ENCODE measurements at regions not wholly inside any gene's neighbourhood (a gene's known extent, or its start where the extent isn't known, plus 50 kb on each side); places are given as distances from the start of the nearest gene placed in this dataset.
"Not testable (repeated sequence)": the region's sequence is repeated elsewhere in the genome, so short reads cannot be mapped to it uniquely, and the experiment has no call there.

DNA sequence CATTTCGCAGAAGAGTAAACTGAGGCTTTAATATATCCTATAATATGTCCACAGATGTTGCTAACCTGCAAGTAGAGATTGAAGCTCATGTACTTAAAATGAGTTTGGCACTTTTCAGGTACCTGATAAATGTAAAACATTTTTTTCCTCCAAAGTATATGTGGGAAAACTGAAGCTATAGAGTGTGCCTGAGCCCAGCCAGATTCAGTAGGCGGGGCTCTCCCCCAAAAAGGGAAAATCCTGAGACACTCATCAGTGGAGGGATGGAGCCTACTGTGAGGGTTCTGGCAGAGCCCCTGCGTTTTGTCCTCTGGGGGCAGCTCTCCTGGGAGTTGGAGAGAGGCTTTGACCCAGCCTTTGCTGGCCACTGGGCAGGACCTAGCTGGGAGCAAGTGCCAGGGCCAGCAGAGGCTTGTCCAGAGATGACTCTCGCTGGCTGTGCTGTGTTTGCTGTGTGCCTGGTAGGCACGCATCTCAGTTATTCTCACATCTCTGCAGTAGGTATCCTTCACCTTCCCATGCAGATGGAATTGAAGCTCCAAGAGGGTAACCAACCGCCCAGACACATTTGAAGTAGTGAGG lies 81.1 kb upstream of the SPRY4 start:
- DNase-seq (no peak), ATAC-seq (no peak)
- H3K4me1 Mint-ChIP-seq (ENCODE audit: low read depth), result peaks cover 3% of the 10 kb centered on the region
- H3K36me3 Mint-ChIP-seq (ENCODE audit: insufficient read depth), result no peaks in the 10 kb centered on the region
- H3K9me3 Mint-ChIP-seq, result no peaks in the 10 kb centered on the region
- no peaks in the 10 kb centered on the region for H3K27me3 Mint-ChIP-seq (ENCODE audit: low read depth)
- no peak overlapping the region for H3K4me3 Mint-ChIP-seq

DNA sequence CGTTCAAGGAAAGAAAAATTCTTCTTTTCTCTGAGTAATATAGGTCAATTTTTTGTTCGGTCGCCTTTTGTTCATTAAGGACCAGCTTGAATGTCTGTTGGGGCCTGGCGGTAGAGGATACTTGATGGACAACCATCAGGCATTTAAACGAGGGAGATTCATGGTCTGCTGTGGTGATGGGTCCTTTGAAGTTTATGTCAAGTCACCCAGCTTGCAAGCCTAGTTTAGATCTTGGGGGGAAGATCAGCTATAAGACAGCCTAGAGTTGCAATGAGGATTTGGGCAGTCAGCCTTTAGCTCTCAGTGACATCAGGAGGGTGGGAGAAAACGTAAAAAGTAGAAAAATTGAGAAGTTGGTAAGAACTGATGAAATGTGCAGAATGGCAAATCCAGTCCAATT lies 80.2 kb upstream of the SPRY4 start:
- no peak overlapping the region for H3K4me3 Mint-ChIP-seq
- H3K9me3 Mint-ChIP-seq, result no peaks in the 10 kb centered on the region
- DNase-seq (no peak), ATAC-seq (no peak)
- H3K4me1 Mint-ChIP-seq (ENCODE audit: low read depth), result peaks cover 3% of the 10 kb centered on the region
- H3K27me3 Mint-ChIP-seq (ENCODE audit: low read depth), result no peaks in the 10 kb centered on the region
- H3K36me3 Mint-ChIP-seq (ENCODE audit: insufficient read depth), result no peaks in the 10 kb centered on the region

DNA sequence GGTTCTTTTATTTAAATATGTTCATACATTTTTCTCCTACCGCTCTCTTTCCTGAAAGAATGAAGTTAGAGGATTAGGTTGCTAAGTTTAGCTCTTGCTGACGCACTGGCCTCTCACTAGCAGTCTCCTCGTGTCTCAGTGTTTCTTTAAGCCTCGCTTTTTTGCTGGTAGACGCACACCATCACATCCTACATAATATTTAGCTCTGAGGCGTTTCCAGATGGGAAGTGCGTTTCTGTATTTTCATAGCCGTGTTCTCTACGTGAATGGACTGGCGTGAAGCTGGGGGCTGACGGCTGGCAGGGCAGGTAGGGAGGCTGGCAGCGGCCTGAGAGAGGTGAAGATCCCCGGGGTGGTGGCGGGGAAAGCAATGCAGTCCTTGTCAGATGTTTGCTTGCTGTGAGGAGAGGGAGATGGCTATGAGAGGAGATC lies 79.2 kb upstream of the SPRY4 start:
- Mint-ChIP-seq H3K4me1 (ENCODE audit: low read depth) (peaks cover 3% of the 10 kb centered on the region), H3K4me3 (no peak overlapping the region), H3K9me3 (no peaks in the 10 kb centered on the region), H3K27me3 (ENCODE audit: low read depth) (no peaks in the 10 kb centered on the region), H3K36me3 (ENCODE audit: insufficient read depth) (no peaks in the 10 kb centered on the region)
- no peak for DNase-seq
- no peak for ATAC-seq

- Mint-ChIP-seq H3K36me3 (ENCODE audit: insufficient read depth) (no peaks in the 10 kb centered on the region), H3K4me3 (no peak overlapping the region), H3K9me3 (no peaks in the 10 kb centered on the region), H3K4me1 (ENCODE audit: low read depth) (peaks cover 3% of the 10 kb centered on the region), H3K27me3 (ENCODE audit: low read depth) (no peaks in the 10 kb centered on the region)
- DNase-seq (no peak), ATAC-seq (no peak)
Measured at GRCh38 chr5:142403583-142403982, 78.8 kb upstream of the SPRY4 start.

DNA sequence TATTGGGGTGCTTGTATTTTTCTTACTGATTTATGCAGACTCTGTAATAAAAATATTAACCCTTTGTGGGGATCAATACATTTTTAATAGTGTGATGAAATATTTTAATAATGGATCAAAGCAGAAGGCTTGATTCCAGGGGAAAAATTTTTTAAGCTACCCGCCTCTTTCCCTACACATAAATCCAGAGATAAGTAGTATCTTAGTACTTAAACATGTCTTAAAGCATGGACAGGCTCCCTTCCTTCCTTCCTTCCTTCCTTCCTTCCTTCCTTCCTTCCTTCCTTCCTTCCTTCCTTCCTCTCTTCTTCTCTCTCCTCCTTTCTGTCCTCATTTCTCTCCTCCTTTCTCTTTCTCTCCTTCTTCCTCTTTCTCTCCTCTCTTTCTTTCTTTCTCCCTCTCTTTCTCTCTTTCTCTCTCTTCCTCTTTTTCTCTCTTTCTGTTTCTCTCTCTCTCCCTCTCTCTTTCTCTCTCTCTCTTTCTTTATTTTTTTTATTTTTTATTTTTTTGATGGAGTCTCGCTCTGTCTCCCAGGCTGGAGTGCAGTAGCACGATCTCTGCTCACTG lies 78.0 kb upstream of the SPRY4 start:
- Mint-ChIP-seq H3K4me3 (no peak overlapping the region), H3K36me3 (ENCODE audit: insufficient read depth) (no peaks in the 10 kb centered on the region), H3K4me1 (ENCODE audit: low read depth) (peaks cover 3% of the 10 kb centered on the region), H3K27me3 (ENCODE audit: low read depth) (no peaks in the 10 kb centered on the region), H3K9me3 (no peaks in the 10 kb centered on the region)
- DNase-seq (no peak), ATAC-seq (no peak)

DNA sequence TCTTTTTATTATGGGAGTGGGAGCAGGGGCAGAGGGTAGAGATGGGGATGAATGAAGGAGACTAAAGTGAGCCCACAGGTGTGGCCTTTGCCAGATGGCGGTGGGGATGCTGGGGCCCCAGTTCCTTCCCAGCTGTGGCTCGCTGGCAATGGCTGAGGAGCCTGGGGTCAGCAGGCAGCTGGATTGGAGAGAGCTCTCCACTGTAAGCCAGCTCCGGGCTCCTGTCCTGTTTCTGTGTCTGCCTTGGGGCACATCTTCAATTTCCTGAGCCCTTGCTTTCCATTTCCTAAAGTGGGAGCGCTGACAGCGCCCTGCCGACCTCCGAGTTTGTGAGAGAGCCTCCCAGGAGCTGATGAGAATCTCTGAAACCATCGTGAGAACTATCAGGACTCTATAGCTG lies 75.6 kb upstream of the SPRY4 start:
- Mint-ChIP-seq H3K4me1 (ENCODE audit: low read depth) (peaks cover 3% of the 10 kb centered on the region), H3K27me3 (ENCODE audit: low read depth) (no peaks in the 10 kb centered on the region), H3K4me3 (no peak overlapping the region), H3K36me3 (ENCODE audit: insufficient read depth) (peaks cover 4% of the 10 kb centered on the region), H3K9me3 (peaks cover 21% of the 10 kb centered on the region)
- ATAC-seq (no peak), DNase-seq (no peak)

DNA sequence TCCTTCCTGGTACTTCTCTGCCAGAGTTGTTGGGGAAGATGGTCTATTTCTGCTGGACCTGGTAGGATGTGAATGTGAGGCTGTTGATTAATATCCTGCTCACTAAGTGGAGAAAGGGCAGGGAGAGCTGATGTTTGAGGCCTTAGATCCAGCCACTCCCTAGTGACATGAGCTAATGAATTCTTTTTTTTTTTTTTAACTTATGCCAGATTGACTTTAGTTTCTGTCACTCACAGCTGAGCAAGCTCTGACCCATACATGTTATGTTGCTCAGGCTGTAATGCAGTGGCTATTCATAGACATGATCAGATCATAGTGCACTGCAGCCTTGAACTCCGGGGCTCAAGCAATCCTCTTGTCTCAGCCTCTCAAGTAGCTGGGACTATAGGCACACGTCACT lies 75.1 kb upstream of the SPRY4 start:
- no peak for ATAC-seq
- H3K4me1 Mint-ChIP-seq (ENCODE audit: low read depth), result peaks cover 3% of the 10 kb centered on the region
- H3K27me3 Mint-ChIP-seq (ENCODE audit: low read depth), result no peaks in the 10 kb centered on the region
- H3K4me3 Mint-ChIP-seq, result no peak overlapping the region
- no peak for DNase-seq
- H3K9me3 Mint-ChIP-seq, result peaks cover 25% of the 10 kb centered on the region
- H3K36me3 Mint-ChIP-seq (ENCODE audit: insufficient read depth), result peaks cover 4% of the 10 kb centered on the region

GRCh38 chr5:142398730-142399055 lies 73.9 kb upstream of the SPRY4 start:
- Mint-ChIP-seq H3K36me3 (ENCODE audit: insufficient read depth) (peaks cover 4% of the 10 kb centered on the region), H3K4me1 (ENCODE audit: low read depth) (peaks cover 2% of the 10 kb centered on the region), H3K4me3 (no peak overlapping the region), H3K9me3 (peaks cover 25% of the 10 kb centered on the region), H3K27me3 (ENCODE audit: low read depth) (no peaks in the 10 kb centered on the region)
- DNase-seq (no peak), ATAC-seq (no peak)

GRCh38 chr5:142398011-142398729 lies 73.3 kb upstream of the SPRY4 start:
- not testable (repeated sequence) for H3K4me1 Mint-ChIP-seq (ENCODE audit: low read depth); H3K4me3 Mint-ChIP-seq; H3K27me3 Mint-ChIP-seq (ENCODE audit: low read depth); DNase-seq; ATAC-seq; H3K36me3 Mint-ChIP-seq (ENCODE audit: insufficient read depth)
- peaks cover 25% of the 10 kb centered on the region for H3K9me3 Mint-ChIP-seq

GRCh38 chr5:142397178-142397577 lies 72.4 kb upstream of the SPRY4 start:
- Mint-ChIP-seq H3K36me3 (ENCODE audit: insufficient read depth) (peaks cover 4% of the 10 kb centered on the region), H3K4me3 (no peak overlapping the region), H3K9me3 (peaks cover 25% of the 10 kb centered on the region), H3K27me3 (ENCODE audit: low read depth) (no peaks in the 10 kb centered on the region), H3K4me1 (ENCODE audit: low read depth) (no peaks in the 10 kb centered on the region)
- ATAC-seq (no peak), DNase-seq (no peak)

- peaks cover 25% of the 10 kb centered on the region for H3K9me3 Mint-ChIP-seq
- no peaks in the 10 kb centered on the region for H3K4me1 Mint-ChIP-seq (ENCODE audit: low read depth)
- ATAC-seq (no peak), DNase-seq (no peak)
- H3K4me3 Mint-ChIP-seq, result no peak overlapping the region
- peaks cover 4% of the 10 kb centered on the region for H3K36me3 Mint-ChIP-seq (ENCODE audit: insufficient read depth)
- no peaks in the 10 kb centered on the region for H3K27me3 Mint-ChIP-seq (ENCODE audit: low read depth)
Measured at GRCh38 chr5:142396436-142397038, 71.7 kb upstream of the SPRY4 start.

- Mint-ChIP-seq H3K9me3 (peaks cover 25% of the 10 kb centered on the region), H3K27me3 (ENCODE audit: low read depth) (no peaks in the 10 kb centered on the region), H3K36me3 (ENCODE audit: insufficient read depth) (peaks cover 4% of the 10 kb centered on the region), H3K4me3 (no peak overlapping the region), H3K4me1 (ENCODE audit: low read depth) (no peaks in the 10 kb centered on the region)
- DNase-seq (no peak), ATAC-seq (no peak)
Measured at GRCh38 chr5:142395334-142395733, 70.5 kb upstream of the SPRY4 start.

- H3K9me3 Mint-ChIP-seq, result peaks cover 12% of the 10 kb centered on the region
- ATAC-seq, result no peak
Measured at GRCh38 chr5:142391058-142391845, 66.4 kb upstream of the SPRY4 start.

GRCh38 chr5:142390334-142390733 lies 65.5 kb upstream of the SPRY4 start:
- ATAC-seq (no peak), DNase-seq (no peak)
- H3K27me3 Mint-ChIP-seq (ENCODE audit: low read depth), result no peaks in the 10 kb centered on the region
- no peak overlapping the region for H3K4me3 Mint-ChIP-seq
- peaks cover 3% of the 10 kb centered on the region for H3K9me3 Mint-ChIP-seq
- H3K4me1 Mint-ChIP-seq (ENCODE audit: low read depth), result peaks cover 7% of the 10 kb centered on the region
- H3K36me3 Mint-ChIP-seq (ENCODE audit: insufficient read depth), result no peaks in the 10 kb centered on the region

More at GRCh38 chr5:142391058-142391845, 66.4 kb upstream of the SPRY4 start:
- no peak for DNase-seq
- peaks cover 7% of the 10 kb centered on the region for H3K4me1 Mint-ChIP-seq (ENCODE audit: low read depth)
- H3K27me3 Mint-ChIP-seq (ENCODE audit: low read depth), result no peaks in the 10 kb centered on the region
- peaks cover 3% of the 10 kb centered on the region for H3K36me3 Mint-ChIP-seq (ENCODE audit: insufficient read depth)
- no peak overlapping the region for H3K4me3 Mint-ChIP-seq
